ENCODE measurements at regions not wholly inside any gene's neighbourhood (a gene's known extent, or its start where the extent isn't known, plus 50 kb on each side); places are given as distances from the start of the nearest gene placed in this dataset.

- no peak for ATAC-seq (replicated peaks; ENCODE audit: extremely low read depth, poor library complexity, severe bottlenecking)
- no peak for DNase-seq (ENCODE audit: low spot score in 2 of 2)
- Mint-ChIP-seq H3K4me1 (peaks cover 8% of the 10 kb centered on the region), H3K9me3 (no peaks in the 10 kb centered on the region), H3K4me3 (no peak overlapping the region), H3K36me3 (ENCODE audit: insufficient read depth) (no peaks in the 10 kb centered on the region), H3K27ac (ENCODE audit: low read depth) (no peak overlapping the region), H3K27me3 (no peaks in the 10 kb centered on the region)
Observed at GRCh38 chr6:105492706-105493673, 90.1 kb upstream of the PREP start.

- Mint-ChIP-seq H3K36me3 (ENCODE audit: insufficient read depth) (no peaks in the 10 kb centered on the region), H3K27ac (ENCODE audit: low read depth) (no peak overlapping the region), H3K4me3 (no peak overlapping the region), H3K27me3 (no peaks in the 10 kb centered on the region), H3K9me3 (no peaks in the 10 kb centered on the region), H3K4me1 (peaks cover 16% of the 10 kb centered on the region)
- DNase-seq (ENCODE audit: low spot score in 2 of 2) (no peak), ATAC-seq (replicated peaks; ENCODE audit: extremely low read depth, poor library complexity, severe bottlenecking) (no peak)
Observed at GRCh38 chr6:105489216-105489530, 86.3 kb upstream of the PREP start.

GRCh38 chr6:105488516-105489215 is 85.8 kb upstream of the PREP start:
- DNase-seq (ENCODE audit: low spot score in 2 of 2) (no peak), ATAC-seq (replicated peaks; ENCODE audit: extremely low read depth, poor library complexity, severe bottlenecking) (no peak)
- Mint-ChIP-seq H3K27ac (ENCODE audit: low read depth) (no peak overlapping the region), H3K4me1 (peaks cover 18% of the 10 kb centered on the region), H3K4me3 (no peak overlapping the region), H3K9me3 (no peaks in the 10 kb centered on the region), H3K27me3 (no peaks in the 10 kb centered on the region), H3K36me3 (ENCODE audit: insufficient read depth) (no peaks in the 10 kb centered on the region)

- DNase-seq (ENCODE audit: low spot score in 2 of 2): no peak
Observed at GRCh38 chr6:105487040-105487790, 84.3 kb upstream of the PREP start.

GRCh38 chr6:105485456-105485855 is 82.6 kb upstream of the PREP start:
- H3K9me3 Mint-ChIP-seq: no peaks in the 10 kb centered on the region
- DNase-seq (ENCODE audit: low spot score in 2 of 2) (no peak), ATAC-seq (replicated peaks; ENCODE audit: extremely low read depth, poor library complexity, severe bottlenecking) (no peak)
- H3K27me3 Mint-ChIP-seq: no peaks in the 10 kb centered on the region
- H3K36me3 Mint-ChIP-seq (ENCODE audit: insufficient read depth): no peaks in the 10 kb centered on the region
- H3K27ac Mint-ChIP-seq (ENCODE audit: low read depth): no peak overlapping the region
- peaks cover 29% of the 10 kb centered on the region for H3K4me1 Mint-ChIP-seq
- H3K4me3 Mint-ChIP-seq: no peak overlapping the region

More at GRCh38 chr6:105487040-105487790, 84.3 kb upstream of the PREP start:
- Mint-ChIP-seq H3K4me3 (no peak overlapping the region), H3K27me3 (no peaks in the 10 kb centered on the region), H3K9me3 (no peaks in the 10 kb centered on the region), H3K4me1 (peaks cover 21% of the 10 kb centered on the region), H3K36me3 (ENCODE audit: insufficient read depth) (no peaks in the 10 kb centered on the region), H3K27ac (ENCODE audit: low read depth) (no peak overlapping the region)
- ATAC-seq (replicated peaks; ENCODE audit: extremely low read depth, poor library complexity, severe bottlenecking): no peak

- peak overlapping the region; percentile 60 for H3K4me3 Mint-ChIP-seq
Observed at GRCh38 chr6:105484238-105485161, 81.6 kb upstream of the PREP start.

GRCh38 chr6:105483492-105483891 is 80.6 kb upstream of the PREP start:
- Mint-ChIP-seq H3K36me3 (ENCODE audit: insufficient read depth) (no peaks in the 10 kb centered on the region), H3K4me3 (no peak overlapping the region), H3K9me3 (no peaks in the 10 kb centered on the region), H3K27me3 (no peaks in the 10 kb centered on the region), H3K4me1 (peaks cover 21% of the 10 kb centered on the region), H3K27ac (ENCODE audit: low read depth) (no peak overlapping the region)
- DNase-seq (ENCODE audit: low spot score in 2 of 2) (no peak), ATAC-seq (replicated peaks; ENCODE audit: extremely low read depth, poor library complexity, severe bottlenecking) (no peak)

More at GRCh38 chr6:105484238-105485161, 81.6 kb upstream of the PREP start:
- ATAC-seq (replicated peaks; ENCODE audit: extremely low read depth, poor library complexity, severe bottlenecking) (peak; percentile 39), DNase-seq (ENCODE audit: low spot score in 2 of 2) (no peak)
- Mint-ChIP-seq H3K36me3 (ENCODE audit: insufficient read depth) (no peaks in the 10 kb centered on the region), H3K27ac (ENCODE audit: low read depth) (peak overlapping the region; percentile 58), H3K9me3 (no peaks in the 10 kb centered on the region), H3K4me1 (peaks cover 25% of the 10 kb centered on the region), H3K27me3 (no peaks in the 10 kb centered on the region)

GRCh38 chr6:105482921-105483320 is 80.0 kb upstream of the PREP start:
- H3K4me3 Mint-ChIP-seq: peak overlapping the region; percentile 44
- H3K36me3 Mint-ChIP-seq (ENCODE audit: insufficient read depth): no peaks in the 10 kb centered on the region
- H3K9me3 Mint-ChIP-seq: no peaks in the 10 kb centered on the region
- no peaks in the 10 kb centered on the region for H3K27me3 Mint-ChIP-seq
- H3K27ac Mint-ChIP-seq (ENCODE audit: low read depth): peak overlapping the region; percentile 76
- no peak for DNase-seq (ENCODE audit: low spot score in 2 of 2)
- peaks cover 21% of the 10 kb centered on the region for H3K4me1 Mint-ChIP-seq
- no peak for ATAC-seq (replicated peaks; ENCODE audit: extremely low read depth, poor library complexity, severe bottlenecking)

- no peak for DNase-seq (ENCODE audit: low spot score in 2 of 2)
- H3K4me3 Mint-ChIP-seq: peak overlapping the region; percentile 44
Observed at GRCh38 chr6:105482227-105482844, 79.5 kb upstream of the PREP start.

GRCh38 chr6:105476978-105477377 is 74.1 kb upstream of the PREP start:
- DNase-seq (ENCODE audit: low spot score in 2 of 2): no peak
- H3K27me3 Mint-ChIP-seq: no peaks in the 10 kb centered on the region
- H3K4me3 Mint-ChIP-seq: no peak overlapping the region
- ATAC-seq (replicated peaks; ENCODE audit: extremely low read depth, poor library complexity, severe bottlenecking): no peak
- no peaks in the 10 kb centered on the region for H3K36me3 Mint-ChIP-seq (ENCODE audit: insufficient read depth)
- peaks cover 5% of the 10 kb centered on the region for H3K4me1 Mint-ChIP-seq
- H3K27ac Mint-ChIP-seq (ENCODE audit: low read depth): no peak overlapping the region
- H3K9me3 Mint-ChIP-seq: peaks cover 6% of the 10 kb centered on the region

More at GRCh38 chr6:105482227-105482844, 79.5 kb upstream of the PREP start:
- Mint-ChIP-seq H3K4me1 (peaks cover 21% of the 10 kb centered on the region), H3K9me3 (no peaks in the 10 kb centered on the region), H3K27me3 (no peaks in the 10 kb centered on the region), H3K36me3 (ENCODE audit: insufficient read depth) (no peaks in the 10 kb centered on the region), H3K27ac (ENCODE audit: low read depth) (peak overlapping the region; percentile 76)
- ATAC-seq (replicated peaks; ENCODE audit: extremely low read depth, poor library complexity, severe bottlenecking): peak; percentile 44

- no peak overlapping the region for H3K27ac Mint-ChIP-seq (ENCODE audit: low read depth)
- H3K4me1 Mint-ChIP-seq: no peaks in the 10 kb centered on the region
- H3K27me3 Mint-ChIP-seq: no peaks in the 10 kb centered on the region
- H3K36me3 Mint-ChIP-seq (ENCODE audit: insufficient read depth): no peaks in the 10 kb centered on the region
- H3K4me3 Mint-ChIP-seq: no peak overlapping the region
- H3K9me3 Mint-ChIP-seq: peaks cover 6% of the 10 kb centered on the region
- DNase-seq (ENCODE audit: low spot score in 2 of 2) (no peak), ATAC-seq (replicated peaks; ENCODE audit: extremely low read depth, poor library complexity, severe bottlenecking) (no peak)
Observed at GRCh38 chr6:105474234-105474633, 71.4 kb upstream of the PREP start.

Measured in central memory CD8-positive, alpha-beta T cell (primary cell).